ENCODE measurements at regions not wholly inside any gene's neighbourhood (a gene's known extent, or its start where the extent isn't known, plus 50 kb on each side); places are given as distances from the start of the nearest gene placed in this dataset.
A peak's percentile ranks its signal among the peaks of the same experiment; 100 is the strongest.
"Not testable (repeated sequence)": the region's sequence is repeated elsewhere in the genome, so short reads cannot be mapped to it uniquely, and the experiment has no call there.

GRCh38 chr3:124143047-124143446, 151.1 kb upstream of the ROPN1 start:
- peaks cover 33% of the 10 kb centered on the region for H3K4me1 Mint-ChIP-seq
- H3K4me3 Mint-ChIP-seq, result no peak overlapping the region
- TF ChIP-seq CTCF (IDR thresholded peaks at IDR 0.05), result no peak
- peaks cover 3% of the 10 kb centered on the region for H3K27me3 Mint-ChIP-seq (ENCODE audit: low read depth, poor library complexity)
- peaks cover 5% of the 10 kb centered on the region for H3K36me3 Mint-ChIP-seq (ENCODE audit: low read depth)
- H3K9me3 Mint-ChIP-seq, result peaks cover 4% of the 10 kb centered on the region
- no peak for DNase-seq
- no peak overlapping the region for H3K27ac Mint-ChIP-seq

- Mint-ChIP-seq H3K9me3 (peaks cover 4% of the 10 kb centered on the region), H3K27ac (peak overlapping the region; percentile 21), H3K4me3 (no peak overlapping the region), H3K4me1 (peaks cover 30% of the 10 kb centered on the region), H3K27me3 (ENCODE audit: low read depth, poor library complexity) (peaks cover 6% of the 10 kb centered on the region), H3K36me3 (ENCODE audit: low read depth) (peaks cover 5% of the 10 kb centered on the region)
- no peak for DNase-seq
- no peak for TF ChIP-seq CTCF (IDR thresholded peaks at IDR 0.05)
Observed at GRCh38 chr3:124144035-124144814, 152.3 kb upstream of the ROPN1 start.

- no peak for TF ChIP-seq CTCF (IDR thresholded peaks at IDR 0.05)
- Mint-ChIP-seq H3K4me1 (peaks cover 23% of the 10 kb centered on the region), H3K27me3 (ENCODE audit: low read depth, poor library complexity) (peaks cover 8% of the 10 kb centered on the region)
Observed at GRCh38 chr3:124147429-124147828, 155.5 kb upstream of the ROPN1 start.

GRCh38 chr3:124147946-124148345, 156.0 kb upstream of the ROPN1 start:
- Mint-ChIP-seq H3K27ac (no peak overlapping the region), H3K4me1 (peaks cover 23% of the 10 kb centered on the region), H3K4me3 (no peak overlapping the region), H3K36me3 (ENCODE audit: low read depth) (peaks cover 5% of the 10 kb centered on the region), H3K27me3 (ENCODE audit: low read depth, poor library complexity) (peaks cover 8% of the 10 kb centered on the region), H3K9me3 (peaks cover 4% of the 10 kb centered on the region)
- TF ChIP-seq CTCF (IDR thresholded peaks at IDR 0.05), result no peak
- DNase-seq, result no peak

More at GRCh38 chr3:124147429-124147828, 155.5 kb upstream of the ROPN1 start:
- H3K4me3 Mint-ChIP-seq, result no peak overlapping the region
- no peak overlapping the region for H3K27ac Mint-ChIP-seq
- H3K9me3 Mint-ChIP-seq, result peaks cover 4% of the 10 kb centered on the region
- DNase-seq, result no peak
- H3K36me3 Mint-ChIP-seq (ENCODE audit: low read depth), result peaks cover 5% of the 10 kb centered on the region

GRCh38 chr3:124149081-124149480, 157.2 kb upstream of the ROPN1 start:
- H3K9me3 Mint-ChIP-seq, result peaks cover 7% of the 10 kb centered on the region
- no peak overlapping the region for H3K27ac Mint-ChIP-seq
- H3K4me1 Mint-ChIP-seq, result peaks cover 23% of the 10 kb centered on the region
- H3K4me3 Mint-ChIP-seq, result no peak overlapping the region
- H3K27me3 Mint-ChIP-seq (ENCODE audit: low read depth, poor library complexity), result peaks cover 8% of the 10 kb centered on the region
- no peak for DNase-seq
- TF ChIP-seq CTCF (IDR thresholded peaks at IDR 0.05), result no peak
- peaks cover 8% of the 10 kb centered on the region for H3K36me3 Mint-ChIP-seq (ENCODE audit: low read depth)

GRCh38 chr3:124149771-124150170, 157.8 kb upstream of the ROPN1 start:
- no peak overlapping the region for H3K27ac Mint-ChIP-seq
- H3K4me3 Mint-ChIP-seq, result no peak overlapping the region

GRCh38 chr3:124152891-124153290, 161.0 kb upstream of the ROPN1 start:
- H3K9me3 Mint-ChIP-seq, result peaks cover 21% of the 10 kb centered on the region
- H3K4me3 Mint-ChIP-seq; H3K27ac Mint-ChIP-seq; DNase-seq; H3K4me1 Mint-ChIP-seq; H3K27me3 Mint-ChIP-seq (ENCODE audit: low read depth, poor library complexity): not testable (repeated sequence)
- H3K36me3 Mint-ChIP-seq (ENCODE audit: low read depth), result peaks cover 12% of the 10 kb centered on the region

More at GRCh38 chr3:124149771-124150170, 157.8 kb upstream of the ROPN1 start:
- Mint-ChIP-seq H3K36me3 (ENCODE audit: low read depth) (peaks cover 10% of the 10 kb centered on the region), H3K4me1 (peaks cover 18% of the 10 kb centered on the region), H3K9me3 (peaks cover 9% of the 10 kb centered on the region), H3K27me3 (ENCODE audit: low read depth, poor library complexity) (peaks cover 5% of the 10 kb centered on the region)
- no peak for TF ChIP-seq CTCF (IDR thresholded peaks at IDR 0.05)
- no peak for DNase-seq

Measured in nephron progenitor cell (in vitro differentiated cells).